ENCODE measurements at regions not wholly inside any gene's neighbourhood (a gene's known extent, or its start where the extent isn't known, plus 50 kb on each side); places are given as distances from the start of the nearest gene placed in this dataset.

GRCh38 chr18:42184685-42185477, 229.8 kb downstream of the PIK3C3 start:
- no peak for DNase-seq (ENCODE audit: extremely low read depth, low read depth)

- no peak for DNase-seq (ENCODE audit: extremely low read depth, low read depth)
Observed at GRCh38 chr18:42185486-42185885, 230.5 kb downstream of the PIK3C3 start.

GRCh38 chr18:42187611-42188380, 232.8 kb downstream of the PIK3C3 start:
- no peak for DNase-seq (ENCODE audit: extremely low read depth, low read depth)

GRCh38 chr18:42190643-42191042, 235.6 kb downstream of the PIK3C3 start:
- DNase-seq (ENCODE audit: extremely low read depth, low read depth): no peak

- peak; percentile 9 for DNase-seq (ENCODE audit: extremely low read depth, low read depth)
Observed at GRCh38 chr18:42192251-42193248, 237.5 kb downstream of the PIK3C3 start.

GRCh38 chr18:42196651-42197050, 241.6 kb downstream of the PIK3C3 start:
- DNase-seq (ENCODE audit: extremely low read depth, low read depth): no peak

GRCh38 chr18:42201137-42201536, 246.1 kb downstream of the PIK3C3 start:
- DNase-seq (ENCODE audit: extremely low read depth, low read depth): no peak

GRCh38 chr18:42211201-42211600, 256.2 kb downstream of the PIK3C3 start:
- no peak for DNase-seq (ENCODE audit: extremely low read depth, low read depth)

- DNase-seq (ENCODE audit: extremely low read depth, low read depth): no peak
Observed at GRCh38 chr18:42222557-42222956, 267.5 kb downstream of the PIK3C3 start.

- no peak for DNase-seq (ENCODE audit: extremely low read depth, low read depth)
Observed at GRCh38 chr18:42228581-42228980, 273.5 kb downstream of the PIK3C3 start.

GRCh38 chr18:42229211-42230210, 274.5 kb downstream of the PIK3C3 start:
- no peak for DNase-seq (ENCODE audit: extremely low read depth, low read depth)

- no peak for DNase-seq (ENCODE audit: extremely low read depth, low read depth)
Observed at GRCh38 chr18:42230636-42231035, 275.6 kb downstream of the PIK3C3 start.

- no peak for DNase-seq (ENCODE audit: extremely low read depth, low read depth)
Observed at GRCh38 chr18:42231284-42231683, 276.2 kb downstream of the PIK3C3 start.

GRCh38 chr18:42231796-42232195, 276.8 kb downstream of the PIK3C3 start:
- DNase-seq (ENCODE audit: extremely low read depth, low read depth): no peak

- DNase-seq (ENCODE audit: extremely low read depth, low read depth): no peak
Observed at GRCh38 chr18:42233908-42234307, 278.9 kb downstream of the PIK3C3 start.

- DNase-seq (ENCODE audit: extremely low read depth, low read depth): no peak
Observed at GRCh38 chr18:42242758-42243157, 287.7 kb downstream of the PIK3C3 start.

GRCh38 chr18:42245137-42245536, 290.1 kb downstream of the PIK3C3 start:
- no peak for DNase-seq (ENCODE audit: extremely low read depth, low read depth)

- DNase-seq (ENCODE audit: extremely low read depth, low read depth): no peak
Observed at GRCh38 chr18:42255908-42256765, 301.1 kb downstream of the PIK3C3 start.
